H1 (cell line): ENCODE measurements at regions not wholly inside any gene's neighbourhood (a gene's known extent, or its start where the extent isn't known, plus 50 kb on each side); places are given as distances from the start of the nearest gene placed in this dataset.

ENCODE experiments used
- ASH2L ChIP-seq: fragments of 200-600, 300-600 bp; sonication (generic); IDR thresholded peaks from one replicate; pipeline ENCODE4 v1.7.1; 2017; ENCODE audit warnings: low read length
- BRCA1 ChIP-seq: IDR thresholded peaks from 2 replicates; pipeline ENCODE4 v1.6.1; 2012; ENCODE audit warnings: low read depth, low read length, improper control_type of control experiment
- CHD2 ChIP-seq: IDR thresholded peaks from 2 replicates; pipeline ENCODE4 v1.6.1; 2012; ENCODE audit warnings: low read length, improper control_type of control experiment
- EZH2 ChIP-seq: fragments of 200-600 bp; sonication (generic); IDR thresholded peaks from 2 replicates; pipeline ENCODE4 v1.7.1; 2012; ENCODE audit warnings: low read depth, mild to moderate bottlenecking, moderate library complexity, low read length, inconsistent platforms; ENCODE audit not compliant: severe bottlenecking
- FOSL1 ChIP-seq: IDR thresholded peaks from 2 replicates; pipeline ENCODE4 v1.6.1; 2011; ENCODE audit warnings: mild to moderate bottlenecking, low read depth, low read length, moderate library complexity; ENCODE audit not compliant: insufficient read depth
- GTF2F1 ChIP-seq: IDR thresholded peaks from 2 replicates; pipeline ENCODE4 v1.6.1; 2012; ENCODE audit warnings: low read depth, low read length, improper control_type of control experiment, borderline replicate concordance
- HDAC6 ChIP-seq: IDR thresholded peaks from one replicate; pipeline ENCODE4 v1.7.1; 2012; ENCODE audit warnings: low read depth, mild to moderate bottlenecking, inconsistent platforms, low read length, moderate library complexity
- JUN ChIP-seq: IDR thresholded peaks from 2 replicates; pipeline ENCODE4 v1.6.1; 2011; ENCODE audit warnings: low read depth, mild to moderate bottlenecking, improper control_type of control experiment, low read length
- JUND ChIP-seq: IDR thresholded peaks from 2 replicates; pipeline ENCODE4 v1.6.1; 2011; ENCODE audit warnings: mild to moderate bottlenecking, improper control_type of control experiment, low read length
- KDM1A ChIP-seq: fragments of 200-600, 300-600 bp; sonication (generic); IDR thresholded peaks from 2 replicates; pipeline ENCODE4 v1.7.1; 2016; ENCODE audit warnings: mild to moderate bottlenecking, low read length, borderline replicate concordance
- KDM5A ChIP-seq: fragments of 200-600 bp; IDR thresholded peaks from 2 replicates; pipeline ENCODE4 v1.7.1; 2012; ENCODE audit warnings: mild to moderate bottlenecking, low read length, inconsistent platforms, mixed read lengths
- NANOG ChIP-seq: IDR thresholded peaks from 2 replicates; pipeline ENCODE4 v1.6.1; 2011; ENCODE audit warnings: low read length, low read depth, mild to moderate bottlenecking, inconsistent platforms; ENCODE audit not compliant: insufficient read depth, poor library complexity, severe bottlenecking
- RAD21 ChIP-seq, 2 experiments: IDR thresholded peaks in 1 of 2; conservative IDR thresholded peaks in 1 of 2; 2 replicates each; pipeline ENCODE4 v1.6.1; 2011; ENCODE audit warnings: low read depth in 2 of 2, low read length in 2 of 2, improper control_type of control experiment in 1 of 2, inconsistent platforms in 1 of 2, mild to moderate bottlenecking in 1 of 2, moderate library complexity in 1 of 2
- RBBP5 ChIP-seq: IDR thresholded peaks from 2 replicates; pipeline ENCODE4 v1.7.1; 2012; ENCODE audit warnings: low read depth, mild to moderate bottlenecking, inconsistent platforms, low read length, moderate library complexity, borderline replicate concordance
- SP2 ChIP-seq: IDR thresholded peaks from 2 replicates; pipeline ENCODE4 v1.6.1; 2012; ENCODE audit warnings: mild to moderate bottlenecking, low read length, inconsistent platforms
- TBP ChIP-seq: IDR thresholded peaks from 2 replicates; pipeline ENCODE4 v1.6.1; 2011; ENCODE audit warnings: low read depth, low read length, improper control_type of control experiment
- TEAD4 ChIP-seq: IDR thresholded peaks from 2 replicates; pipeline ENCODE4 v1.6.1; 2012; ENCODE audit warnings: low read depth, low read length, inconsistent platforms, mixed read lengths
- ZNF274 ChIP-seq: IDR thresholded peaks from 2 replicates; pipeline ENCODE4 v1.7.0; 2012; ENCODE audit warnings: low read length, borderline replicate concordance; ENCODE audit errors: extremely low read depth
- TF ChIP-seq, protein P1 (sequence below): IDR thresholded peaks from 2 replicates; pipeline ENCODE4 v1.6.1; 2011; ENCODE audit warnings: low read depth, mild to moderate bottlenecking, low read length; ENCODE audit not compliant: insufficient read depth

DNA sequence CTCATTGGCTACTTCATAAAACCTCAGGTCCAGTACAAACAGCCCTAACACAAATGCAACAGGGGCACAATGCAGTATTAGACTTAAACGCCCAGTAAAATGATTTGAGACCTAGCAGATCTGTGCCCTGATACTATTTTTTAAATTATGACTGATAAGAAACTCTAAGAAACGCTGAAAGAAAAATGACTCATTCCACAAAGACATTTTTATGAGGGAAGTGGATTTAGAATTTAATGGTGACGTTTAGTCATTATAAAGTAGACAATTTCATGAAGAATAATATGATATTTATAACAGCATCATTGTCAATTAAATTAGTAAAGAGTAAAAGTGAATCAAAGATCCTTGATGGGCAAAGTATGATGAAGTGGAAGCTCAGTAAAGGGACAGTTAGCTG lies 80.4 kb upstream of the DHX40 start (continued):
- TF ChIP-seq TEAD4: no peak
- TF ChIP-seq KDM5A: no peak
- TF ChIP-seq ZNF274: no peak
- TF ChIP-seq SP2: no peak
- TF ChIP-seq EZH2: no peak
- no peak for TF ChIP-seq JUND
- TF ChIP-seq NANOG: no peak
- no peak for TF ChIP-seq JUN
- no peak for TF ChIP-seq RBBP5
- TF ChIP-seq RAD21 (IDR thresholded peaks at IDR 0.05 in 1 of 2, conservative IDR thresholded peaks at IDR 0.05 in 1 of 2; ENCODE audit: low read depth in 2 of 2, low read length in 2 of 2): no peak
- TF ChIP-seq TBP: no peak
- TF ChIP-seq KDM1A: no peak
- no peak for TF ChIP-seq GTF2F1
- no peak for TF ChIP-seq FOSL1
- TF ChIP-seq ASH2L: no peak
- no peak for TF ChIP-seq HDAC6
- TF ChIP-seq CHD2: no peak
- no peak for TF ChIP-seq BRCA1
- TF ChIP-seq, protein P1, sequence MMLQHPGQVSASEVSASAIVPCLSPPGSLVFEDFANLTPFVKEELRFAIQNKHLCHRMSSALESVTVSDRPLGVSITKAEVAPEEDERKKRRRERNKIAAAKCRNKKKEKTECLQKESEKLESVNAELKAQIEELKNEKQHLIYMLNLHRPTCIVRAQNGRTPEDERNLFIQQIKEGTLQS: no peak
